Nephron progenitor cell (in vitro differentiated cells): ENCODE measurements at regions not wholly inside any gene's neighbourhood (a gene's known extent, or its start where the extent isn't known, plus 50 kb on each side); places are given as distances from the start of the nearest gene placed in this dataset.

Experiments
- DNase-seq: peaks from one replicate; pipeline ENCODE4 v3.0.0; 2021
- H3K27ac Mint-ChIP-seq: 2 replicates; pipeline ENCODE4 v1.8.0; 2021; ENCODE audit warnings: mild to moderate bottlenecking, moderate library complexity, mixed read lengths
- H3K27me3 Mint-ChIP-seq: 2 replicates; pipeline ENCODE4 v1.8.0; 2021; ENCODE audit warnings: mild to moderate bottlenecking, low read depth, mixed read lengths; ENCODE audit not compliant: poor library complexity
- H3K36me3 Mint-ChIP-seq: 2 replicates; pipeline ENCODE4 v1.8.0; 2021; ENCODE audit warnings: low read depth, mixed read lengths
- H3K4me1 Mint-ChIP-seq: 2 replicates; pipeline ENCODE4 v1.8.0; 2021; ENCODE audit warnings: mixed read lengths
- H3K4me3 Mint-ChIP-seq: 2 replicates; pipeline ENCODE4 v1.8.0; 2021; ENCODE audit warnings: mild to moderate bottlenecking, moderate library complexity, mixed read lengths
- H3K9me3 Mint-ChIP-seq: 2 replicates; pipeline ENCODE4 v1.8.0; 2021; ENCODE audit warnings: mild to moderate bottlenecking, moderate library complexity, mixed read lengths
- CTCF ChIP-seq: fragments of 200-600 bp; sonication (generic); IDR thresholded peaks from 2 replicates; pipeline ENCODE4 v1.5.0; 2021; ENCODE audit warnings: antibody characterized with exemption

DNA sequence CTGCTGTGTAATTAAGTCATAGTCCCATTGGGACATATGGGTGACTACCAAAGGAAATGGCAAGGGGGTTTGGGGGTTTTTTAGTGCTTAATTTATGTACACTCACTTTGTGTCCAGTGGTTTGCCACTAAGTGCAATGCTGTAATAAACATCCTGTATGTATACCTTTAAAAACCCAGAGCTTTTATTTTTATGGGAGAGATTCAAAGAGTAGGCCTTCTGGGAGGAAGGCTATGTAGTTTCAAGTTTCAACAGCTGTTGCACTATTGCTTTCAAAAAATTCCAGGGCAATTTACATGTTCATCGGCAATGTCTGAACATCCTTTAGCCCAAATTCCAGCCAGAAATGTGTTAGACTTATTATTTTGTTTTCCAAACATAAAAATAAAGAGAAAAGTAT, 744.7 kb downstream of the XPNPEP1 start:
- Mint-ChIP-seq H3K36me3 (no peaks in the 10 kb centered on the region), H3K9me3 (peaks cover 10% of the 10 kb centered on the region), H3K27me3 (peaks cover 6% of the 10 kb centered on the region)

GRCh38 chr10:109174526-109174925, 748.8 kb downstream of the XPNPEP1 start:
- DNase-seq, result no peak
- H3K4me1 Mint-ChIP-seq, result no peaks in the 10 kb centered on the region
- H3K9me3 Mint-ChIP-seq, result peaks cover 10% of the 10 kb centered on the region
- no peak for TF ChIP-seq CTCF
- H3K36me3 Mint-ChIP-seq, result no peaks in the 10 kb centered on the region
- H3K27ac Mint-ChIP-seq, result no peak overlapping the region
- H3K27me3 Mint-ChIP-seq, result no peaks in the 10 kb centered on the region
- no peak overlapping the region for H3K4me3 Mint-ChIP-seq

More for the DNA sequence above, 744.7 kb downstream of the XPNPEP1 start:
- Mint-ChIP-seq H3K4me1 (no peaks in the 10 kb centered on the region), H3K27ac (no peak overlapping the region), H3K4me3 (no peak overlapping the region)
- no peak for TF ChIP-seq CTCF
- no peak for DNase-seq

DNA sequence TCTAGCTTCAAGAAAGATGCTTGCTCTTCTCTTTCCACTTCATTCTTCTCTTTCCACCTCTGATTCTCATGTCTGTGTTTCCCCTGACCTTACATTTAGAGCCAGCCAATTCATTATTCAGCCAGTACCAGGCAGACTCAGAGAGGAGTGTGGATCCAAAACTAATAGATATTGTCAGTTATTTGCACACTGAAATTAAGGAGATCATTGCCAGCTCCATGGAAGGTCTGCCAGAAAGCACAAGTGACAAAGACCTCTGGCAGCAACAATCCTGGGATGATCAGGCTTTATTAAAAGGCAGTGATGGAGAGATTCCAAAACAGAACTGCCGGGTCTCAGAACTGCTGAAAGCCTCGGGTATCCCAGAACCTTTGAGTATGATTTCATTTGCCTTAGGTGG, 749.4 kb downstream of the XPNPEP1 start:
- Mint-ChIP-seq H3K36me3 (no peaks in the 10 kb centered on the region), H3K27ac (no peak overlapping the region), H3K4me1 (no peaks in the 10 kb centered on the region), H3K9me3 (peaks cover 10% of the 10 kb centered on the region), H3K27me3 (no peaks in the 10 kb centered on the region), H3K4me3 (no peak overlapping the region)
- DNase-seq, result no peak
- TF ChIP-seq CTCF, result no peak

- no peak for DNase-seq
- TF ChIP-seq CTCF, result no peak
- Mint-ChIP-seq H3K27ac (no peak overlapping the region), H3K27me3 (no peaks in the 10 kb centered on the region), H3K9me3 (peaks cover 10% of the 10 kb centered on the region), H3K4me1 (no peaks in the 10 kb centered on the region), H3K36me3 (no peaks in the 10 kb centered on the region), H3K4me3 (no peak overlapping the region)
Measured at GRCh38 chr10:109173121-109173520, 750.2 kb downstream of the XPNPEP1 start.

GRCh38 chr10:109166935-109167334, 756.4 kb downstream of the XPNPEP1 start:
- Mint-ChIP-seq H3K4me1 (no peaks in the 10 kb centered on the region), H3K27me3 (no peaks in the 10 kb centered on the region), H3K36me3 (no peaks in the 10 kb centered on the region), H3K9me3 (peaks cover 5% of the 10 kb centered on the region), H3K4me3 (no peak overlapping the region), H3K27ac (no peak overlapping the region)
- no peak for TF ChIP-seq CTCF
- DNase-seq, result no peak

DNA sequence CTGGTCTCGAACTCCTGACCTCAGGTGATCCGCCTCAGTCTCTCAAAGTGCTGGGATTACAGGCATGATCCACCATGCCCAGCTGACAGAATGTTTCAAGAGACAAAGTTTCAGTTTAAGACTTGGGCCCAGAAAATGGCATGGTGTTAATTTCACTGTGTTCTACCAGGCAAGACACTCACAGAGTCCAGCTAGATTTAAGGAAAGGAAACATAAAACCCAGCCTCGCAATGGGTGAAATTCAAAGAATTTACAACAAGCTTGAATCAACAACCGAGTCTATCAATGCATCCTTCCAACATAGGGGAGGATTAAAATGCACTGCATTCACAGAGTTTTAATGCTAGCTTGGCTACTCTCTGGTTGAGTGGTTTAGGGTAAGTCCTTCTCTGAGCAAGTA, 764.0 kb downstream of the XPNPEP1 start:
- H3K27me3 Mint-ChIP-seq, result peaks cover 2% of the 10 kb centered on the region
- peak; percentile 3 for DNase-seq
- peaks cover 5% of the 10 kb centered on the region for H3K9me3 Mint-ChIP-seq
- H3K36me3 Mint-ChIP-seq, result no peaks in the 10 kb centered on the region
- H3K4me3 Mint-ChIP-seq, result no peak overlapping the region
- H3K27ac Mint-ChIP-seq, result peak overlapping the region; percentile 36
- TF ChIP-seq CTCF, result no peak
- no peaks in the 10 kb centered on the region for H3K4me1 Mint-ChIP-seq
